ENCODE measurements at regions not wholly inside any gene's neighbourhood (a gene's known extent, or its start where the extent isn't known, plus 50 kb on each side); places are given as distances from the start of the nearest gene placed in this dataset.
"Not testable (repeated sequence)": the region's sequence is repeated elsewhere in the genome, so short reads cannot be mapped to it uniquely, and the experiment has no call there.

DNA sequence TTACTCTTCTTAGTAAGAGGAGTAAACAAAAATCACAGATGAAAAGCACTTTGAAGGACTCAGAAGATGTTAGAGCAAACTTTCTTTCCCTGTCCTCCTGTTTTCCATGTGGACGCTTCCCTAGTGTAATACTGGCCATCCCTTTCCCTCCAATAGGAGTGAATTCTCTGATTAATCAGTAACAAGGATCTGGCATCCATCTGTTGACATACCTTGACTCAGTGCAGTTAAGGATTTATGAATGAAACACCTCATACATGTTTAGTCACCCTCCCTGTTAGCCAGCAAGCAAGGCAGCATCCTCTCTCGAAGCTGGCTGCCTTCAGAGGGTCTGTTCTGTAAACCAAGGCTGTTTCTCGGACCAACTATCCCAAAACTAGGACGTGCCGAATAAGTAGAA lies 388.0 kb upstream of the ANKRD20A1 start:
- H3K4me1 ChIP-seq (ENCODE audit: control insufficient read depth, extremely low read depth, insufficient read depth, low read length); dilution Hi-C loops (cut with MboI; ENCODE audit: extremely low pct_ligation_motif_present, low sequenced_read_pairs); H2AFZ ChIP-seq (ENCODE audit: control insufficient read depth, low read length); H3K36me3 ChIP-seq (ENCODE audit: control insufficient read depth in 2 of 2, extremely low read depth in 1 of 2, insufficient read depth in 2 of 2, low read length in 2 of 2); H3K4me3 ChIP-seq (ENCODE audit: control insufficient read depth in 2 of 3, extremely low read depth in 1 of 3, insufficient read depth in 2 of 3, low read depth in 1 of 3, low read length in 3 of 3); H3K9me3 ChIP-seq (ENCODE audit: control insufficient read depth, low read depth, low read length); H3K27me3 ChIP-seq (ENCODE audit: control insufficient read depth, extremely low read depth, insufficient read depth, low read length); H4K20me1 ChIP-seq (ENCODE audit: control insufficient read depth, extremely low read depth, insufficient read depth, low read length); H3K79me2 ChIP-seq (ENCODE audit: control insufficient read depth, insufficient read depth, low read length); H3K27ac ChIP-seq (ENCODE audit: control insufficient read depth, insufficient read depth, low read length); H3K4me2 ChIP-seq (ENCODE audit: control insufficient read depth, extremely low read depth, insufficient read depth, low read depth, low read length); DNase-seq (ENCODE audit: low read depth, low spot score); FAIRE-seq; H3K9ac ChIP-seq (ENCODE audit: control insufficient read depth, extremely low read depth, insufficient read depth, low read length); H3K9me1 ChIP-seq (ENCODE audit: control insufficient read depth, extremely low read depth, insufficient read depth, low read length): not testable (repeated sequence)

DNA sequence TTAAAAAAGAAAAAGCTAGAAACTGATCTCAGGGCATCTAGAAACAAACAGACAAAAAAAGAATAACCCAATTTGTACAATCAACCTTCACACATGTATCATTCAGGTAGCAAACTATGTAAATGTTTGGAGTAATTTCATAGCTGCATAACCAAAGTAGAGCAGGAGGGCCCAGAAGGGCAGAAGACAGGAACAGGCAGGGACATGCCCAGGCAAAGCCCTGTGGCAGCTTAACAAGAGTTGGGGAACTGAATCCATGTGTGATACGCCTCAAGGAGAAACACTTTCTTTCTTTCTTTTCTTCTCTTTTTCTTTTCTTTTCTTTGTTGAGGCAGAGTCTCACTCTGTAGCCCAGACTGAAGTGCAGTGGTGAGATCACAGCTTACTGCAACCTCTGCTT lies 390.4 kb upstream of the ANKRD20A1 start:
- H2AFZ ChIP-seq (ENCODE audit: control insufficient read depth, low read length); H3K9me3 ChIP-seq (ENCODE audit: control insufficient read depth, low read depth, low read length); H3K27me3 ChIP-seq (ENCODE audit: control insufficient read depth, extremely low read depth, insufficient read depth, low read length); H3K79me2 ChIP-seq (ENCODE audit: control insufficient read depth, insufficient read depth, low read length); H3K4me3 ChIP-seq (ENCODE audit: control insufficient read depth in 2 of 3, extremely low read depth in 1 of 3, insufficient read depth in 2 of 3, low read depth in 1 of 3, low read length in 3 of 3); dilution Hi-C loops (cut with MboI; ENCODE audit: extremely low pct_ligation_motif_present, low sequenced_read_pairs); H3K4me1 ChIP-seq (ENCODE audit: control insufficient read depth, extremely low read depth, insufficient read depth, low read length); FAIRE-seq; H3K9ac ChIP-seq (ENCODE audit: control insufficient read depth, extremely low read depth, insufficient read depth, low read length); H3K27ac ChIP-seq (ENCODE audit: control insufficient read depth, insufficient read depth, low read length); H3K9me1 ChIP-seq (ENCODE audit: control insufficient read depth, extremely low read depth, insufficient read depth, low read length); H3K4me2 ChIP-seq (ENCODE audit: control insufficient read depth, extremely low read depth, insufficient read depth, low read depth, low read length); H3K36me3 ChIP-seq (ENCODE audit: control insufficient read depth in 2 of 2, extremely low read depth in 1 of 2, insufficient read depth in 2 of 2, low read length in 2 of 2); H4K20me1 ChIP-seq (ENCODE audit: control insufficient read depth, extremely low read depth, insufficient read depth, low read length); DNase-seq (ENCODE audit: low read depth, low spot score): not testable (repeated sequence)

DNA sequence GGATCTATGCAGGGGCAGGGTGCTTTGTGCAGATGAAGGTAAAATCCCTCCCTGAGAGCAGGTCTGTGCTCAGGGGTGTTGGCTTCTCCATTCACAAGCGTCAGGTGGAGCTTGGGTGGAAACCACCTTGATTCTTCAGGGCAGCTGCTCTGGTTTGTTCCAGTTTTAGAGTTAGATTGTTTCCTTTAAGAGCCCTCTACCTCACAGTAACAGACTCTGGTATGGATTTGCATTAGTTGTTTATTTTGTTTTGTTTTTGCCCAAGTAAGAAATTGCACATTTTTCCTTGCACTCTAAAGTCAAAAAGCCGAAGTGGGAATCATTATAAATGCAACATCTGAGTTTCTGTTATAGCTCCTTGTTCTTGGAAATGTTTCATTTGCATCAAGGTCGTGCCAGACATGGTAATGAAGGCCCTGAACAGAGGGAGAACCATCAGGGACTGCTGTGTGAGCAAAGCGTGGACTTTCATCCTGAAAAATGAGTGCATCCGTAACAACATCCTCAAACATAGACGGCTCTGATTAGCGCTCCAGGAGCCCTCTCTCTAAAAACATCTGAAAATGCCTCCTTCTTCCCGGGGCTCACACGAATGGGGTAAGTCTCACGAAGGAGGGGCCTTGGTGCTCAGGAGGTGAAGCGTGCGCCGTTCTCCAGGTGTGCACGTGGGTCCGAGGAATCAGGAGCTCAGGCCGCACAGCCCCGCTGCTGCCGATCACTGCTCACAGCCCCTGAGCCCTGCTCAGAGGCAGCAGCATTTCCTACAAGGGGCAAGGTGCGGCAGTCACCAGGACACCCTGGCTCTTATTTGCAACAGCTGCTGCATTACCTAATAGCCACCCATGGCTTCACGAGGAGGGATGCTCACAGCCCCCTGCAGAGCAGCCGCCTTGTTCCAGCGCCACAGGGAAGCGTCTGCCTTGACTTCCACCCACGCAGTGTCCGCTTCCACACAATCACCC lies 396.7 kb upstream of the ANKRD20A1 start:
- H3K9me3 ChIP-seq (ENCODE audit: control insufficient read depth, low read depth, low read length); H4K20me1 ChIP-seq (ENCODE audit: control insufficient read depth, extremely low read depth, insufficient read depth, low read length); H3K36me3 ChIP-seq (ENCODE audit: control insufficient read depth in 2 of 2, extremely low read depth in 1 of 2, insufficient read depth in 2 of 2, low read length in 2 of 2); FAIRE-seq; H3K4me2 ChIP-seq (ENCODE audit: control insufficient read depth, extremely low read depth, insufficient read depth, low read depth, low read length); H3K9me1 ChIP-seq (ENCODE audit: control insufficient read depth, extremely low read depth, insufficient read depth, low read length); H3K27ac ChIP-seq (ENCODE audit: control insufficient read depth, insufficient read depth, low read length); H2AFZ ChIP-seq (ENCODE audit: control insufficient read depth, low read length); H3K27me3 ChIP-seq (ENCODE audit: control insufficient read depth, extremely low read depth, insufficient read depth, low read length); dilution Hi-C loops (cut with MboI; ENCODE audit: extremely low pct_ligation_motif_present, low sequenced_read_pairs); DNase-seq (ENCODE audit: low read depth, low spot score); H3K4me3 ChIP-seq (ENCODE audit: control insufficient read depth in 2 of 3, extremely low read depth in 1 of 3, insufficient read depth in 2 of 3, low read depth in 1 of 3, low read length in 3 of 3); H3K79me2 ChIP-seq (ENCODE audit: control insufficient read depth, insufficient read depth, low read length); H3K4me1 ChIP-seq (ENCODE audit: control insufficient read depth, extremely low read depth, insufficient read depth, low read length); H3K9ac ChIP-seq (ENCODE audit: control insufficient read depth, extremely low read depth, insufficient read depth, low read length): not testable (repeated sequence)

- H3K4me2 ChIP-seq (ENCODE audit: control insufficient read depth, extremely low read depth, insufficient read depth, low read depth, low read length); H2AFZ ChIP-seq (ENCODE audit: control insufficient read depth, low read length); DNase-seq (ENCODE audit: low read depth, low spot score); H3K79me2 ChIP-seq (ENCODE audit: control insufficient read depth, insufficient read depth, low read length); H4K20me1 ChIP-seq (ENCODE audit: control insufficient read depth, extremely low read depth, insufficient read depth, low read length); H3K9me3 ChIP-seq (ENCODE audit: control insufficient read depth, low read depth, low read length); H3K9ac ChIP-seq (ENCODE audit: control insufficient read depth, extremely low read depth, insufficient read depth, low read length); dilution Hi-C loops (cut with MboI; ENCODE audit: extremely low pct_ligation_motif_present, low sequenced_read_pairs); H3K4me1 ChIP-seq (ENCODE audit: control insufficient read depth, extremely low read depth, insufficient read depth, low read length); H3K36me3 ChIP-seq (ENCODE audit: control insufficient read depth in 2 of 2, extremely low read depth in 1 of 2, insufficient read depth in 2 of 2, low read length in 2 of 2); H3K27ac ChIP-seq (ENCODE audit: control insufficient read depth, insufficient read depth, low read length); H3K9me1 ChIP-seq (ENCODE audit: control insufficient read depth, extremely low read depth, insufficient read depth, low read length); FAIRE-seq; H3K27me3 ChIP-seq (ENCODE audit: control insufficient read depth, extremely low read depth, insufficient read depth, low read length); H3K4me3 ChIP-seq (ENCODE audit: control insufficient read depth in 2 of 3, extremely low read depth in 1 of 3, insufficient read depth in 2 of 3, low read depth in 1 of 3, low read length in 3 of 3): not testable (repeated sequence)
These were observed 405.8 kb upstream of the ANKRD20A1 start for GRCh38 chr9:67452941-67453340.

DNA sequence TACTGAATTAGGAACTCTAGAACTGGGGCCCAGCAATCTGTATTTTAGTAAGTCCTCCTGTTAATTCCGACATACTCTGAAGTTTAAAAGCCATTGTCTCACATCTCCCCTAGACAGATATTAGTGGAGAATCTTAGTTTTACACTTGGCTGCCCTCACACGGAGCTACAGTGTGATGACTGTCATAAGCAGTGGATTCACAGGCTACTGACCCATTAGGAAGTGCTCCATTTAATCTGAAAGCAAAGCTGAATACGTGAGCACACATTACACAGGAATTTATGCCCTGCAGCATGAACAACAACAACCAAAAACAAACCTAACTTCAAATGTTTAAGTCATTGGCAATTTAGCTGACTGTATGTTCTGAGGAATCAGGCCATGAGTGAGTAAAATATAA lies 416.4 kb upstream of the ANKRD20A1 start:
- H4K20me1 ChIP-seq (ENCODE audit: control insufficient read depth, extremely low read depth, insufficient read depth, low read length); H3K79me2 ChIP-seq (ENCODE audit: control insufficient read depth, insufficient read depth, low read length); DNase-seq (ENCODE audit: low read depth, low spot score); dilution Hi-C loops (cut with MboI; ENCODE audit: extremely low pct_ligation_motif_present, low sequenced_read_pairs); H3K4me2 ChIP-seq (ENCODE audit: control insufficient read depth, extremely low read depth, insufficient read depth, low read depth, low read length); H3K27ac ChIP-seq (ENCODE audit: control insufficient read depth, insufficient read depth, low read length); H3K9me3 ChIP-seq (ENCODE audit: control insufficient read depth, low read depth, low read length); H3K36me3 ChIP-seq (ENCODE audit: control insufficient read depth in 2 of 2, extremely low read depth in 1 of 2, insufficient read depth in 2 of 2, low read length in 2 of 2); H3K9me1 ChIP-seq (ENCODE audit: control insufficient read depth, extremely low read depth, insufficient read depth, low read length); H2AFZ ChIP-seq (ENCODE audit: control insufficient read depth, low read length); H3K9ac ChIP-seq (ENCODE audit: control insufficient read depth, extremely low read depth, insufficient read depth, low read length); H3K27me3 ChIP-seq (ENCODE audit: control insufficient read depth, extremely low read depth, insufficient read depth, low read length); H3K4me3 ChIP-seq (ENCODE audit: control insufficient read depth in 2 of 3, extremely low read depth in 1 of 3, insufficient read depth in 2 of 3, low read depth in 1 of 3, low read length in 3 of 3); H3K4me1 ChIP-seq (ENCODE audit: control insufficient read depth, extremely low read depth, insufficient read depth, low read length); FAIRE-seq: not testable (repeated sequence)
